ENCODE measurements at regions not wholly inside any gene's neighbourhood (a gene's known extent, or its start where the extent isn't known, plus 50 kb on each side); places are given as distances from the start of the nearest gene placed in this dataset.

GRCh38 chr2:211157856-211158463 lies 601.6 kb downstream of the CPS1 start:
- peak; percentile 85 for TF ChIP-seq CTCF (IDR thresholded peaks at IDR 0.05; ENCODE audit: insufficient read depth, low read length)
- H3K4me3 ChIP-seq (ENCODE audit: low read depth, low read length): no peak overlapping the region
- DNase-seq (ENCODE audit: low read depth): peak; percentile 82

- H3K4me3 ChIP-seq (ENCODE audit: low read depth, low read length): no peak overlapping the region
- no peak for TF ChIP-seq CTCF (IDR thresholded peaks at IDR 0.05; ENCODE audit: insufficient read depth, low read length)
- DNase-seq (ENCODE audit: low read depth): no peak
Measured at GRCh38 chr2:211159972-211160371, 603.6 kb downstream of the CPS1 start.

- TF ChIP-seq CTCF (IDR thresholded peaks at IDR 0.05; ENCODE audit: insufficient read depth, low read length): no peak
- no peak overlapping the region for H3K4me3 ChIP-seq (ENCODE audit: low read depth, low read length)
- DNase-seq (ENCODE audit: low read depth): no peak
Measured at GRCh38 chr2:211161236-211161635, 604.8 kb downstream of the CPS1 start.

- DNase-seq (ENCODE audit: low read depth): no peak
- no peak overlapping the region for H3K4me3 ChIP-seq (ENCODE audit: low read depth, low read length)
- no peak for TF ChIP-seq CTCF (IDR thresholded peaks at IDR 0.05; ENCODE audit: insufficient read depth, low read length)
Measured at GRCh38 chr2:211162911-211163310, 606.5 kb downstream of the CPS1 start.

- no peak overlapping the region for H3K4me3 ChIP-seq (ENCODE audit: low read depth, low read length)
- no peak for TF ChIP-seq CTCF (IDR thresholded peaks at IDR 0.05; ENCODE audit: insufficient read depth, low read length)
- DNase-seq (ENCODE audit: low read depth): no peak
Measured at GRCh38 chr2:211170843-211171242, 614.4 kb downstream of the CPS1 start.

GRCh38 chr2:211174021-211174420 lies 617.6 kb downstream of the CPS1 start:
- H3K4me3 ChIP-seq (ENCODE audit: low read depth, low read length): no peak overlapping the region
- no peak for DNase-seq (ENCODE audit: low read depth)
- no peak for TF ChIP-seq CTCF (IDR thresholded peaks at IDR 0.05; ENCODE audit: insufficient read depth, low read length)

GRCh38 chr2:211174631-211175030 lies 618.2 kb downstream of the CPS1 start:
- H3K4me3 ChIP-seq (ENCODE audit: low read depth, low read length): no peak overlapping the region
- no peak for TF ChIP-seq CTCF (IDR thresholded peaks at IDR 0.05; ENCODE audit: insufficient read depth, low read length)
- no peak for DNase-seq (ENCODE audit: low read depth)
